Body of pancreas (tissue), 4 donors: ENCODE measurements at regions not wholly inside any gene's neighbourhood (a gene's known extent, or its start where the extent isn't known, plus 50 kb on each side); places are given as distances from the start of the nearest gene placed in this dataset.

ENCODE experiments used
- ATAC-seq: fragments of 150-250 bp; one replicate; pipeline ENCODE4 v1.9.1; 2016
- DNase-seq, 4 donors: peaks; one replicate each; pipeline ENCODE4 v3.0.0-alpha.2; 2019
- H3K27ac ChIP-seq, 4 donors: fragments of 200-600 bp; sonication (generic); 1 replicate in 3 of 4; 2 replicates in 1 of 4; pipeline versions ENCODE4 v1.5.1 to v1.6.1; 2016 to 2019; ENCODE audit warnings: mild to moderate bottlenecking in 1 of 4, mixed read lengths in 1 of 4, moderate library complexity in 1 of 4
- H3K27me3 ChIP-seq, 2 donors: fragments of 200-600 bp; sonication (generic); one replicate each; pipeline ENCODE4 v1.6.0; 2016; ENCODE audit warnings: mild to moderate bottlenecking in 1 of 2
- H3K36me3 ChIP-seq, 2 donors: fragments of 200-600 bp; sonication (generic); replicated peaks in 1 of 2; 2 replicates each; pipeline ENCODE4 v1.5.1; 2016; ENCODE audit warnings: low read depth in 2 of 2; ENCODE audit not compliant: insufficient read depth in 1 of 2
- H3K4me1 ChIP-seq: fragments of 200-600 bp; sonication (generic); one replicate; pipeline ENCODE4 v1.6.0; 2016
- H3K4me3 ChIP-seq, 2 donors: fragments of 200-600 bp; sonication (generic); 1 replicate in 1 of 2; 2 replicates in 1 of 2; pipeline ENCODE4 v1.5.1; 2016 to 2019
- H3K9me3 ChIP-seq, 3 donors: fragments of 200-600 bp; sonication (generic); 1 replicate in 2 of 3; 2 replicates in 1 of 3; pipeline ENCODE4 v1.5.1; 2016
- CTCF ChIP-seq, 7 experiments: fragments of 450-650 bp in 4 of 7; fragments of 200-600 bp in 3 of 7; sonication (generic) in 3 of 7; IDR thresholded peaks; one replicate each; pipeline ENCODE4 v1.5.1; 2016 to 2019; ENCODE audit warnings: antibody characterized with exemption in 7 of 7
- POLR2A ChIP-seq, 3 donors: fragments of 450-650 bp; IDR thresholded peaks; one replicate each; pipeline ENCODE4 v1.6.1; 2016; ENCODE audit warnings: antibody characterized with exemption in 3 of 3, mild to moderate bottlenecking in 2 of 3
- WGBS, 2 donors: methylation state at CpG; one replicate each; pipeline ENCODE4 v1.1.5; 2017; 5-methylcytosine and 5-hydroxymethylcytosine counted together
- intact Hi-C: fragments of 100-400 bp; cut with DNase I; formaldehyde crosslinking; loops from one replicate; pipeline ENCODE4 v1.15.1; 2023

GRCh38 chr15:97688177-97688576 is 272.3 kb upstream of the ARRDC4 start:
- no peaks in the 10 kb centered on the region for H3K4me1 ChIP-seq
- no peak overlapping the region for H3K27ac ChIP-seq
- no peaks in the 10 kb centered on the region for H3K27me3 ChIP-seq
- 72% methylated on average over 4 of the region's 4 CpGs for WGBS, 2 donors
- no peaks in the 10 kb centered on the region for H3K36me3 ChIP-seq
- intact Hi-C loops: no loop called here
- no peak overlapping the region for H3K4me3 ChIP-seq
- no peak for DNase-seq
- no peak for ATAC-seq
- no peak for TF ChIP-seq POLR2A (IDR thresholded peaks at IDR 0.05)
- no peak for TF ChIP-seq CTCF (IDR thresholded peaks at IDR 0.05)
- no peaks in the 10 kb centered on the region for H3K9me3 ChIP-seq

- no peak for ATAC-seq
- no peaks in the 10 kb centered on the region for H3K9me3 ChIP-seq
- 71 to 83% methylated on average over 4 of the region's 4 CpGs for WGBS, 2 donors
- no peak overlapping the region for H3K4me3 ChIP-seq
- H3K27me3 ChIP-seq: no peaks in the 10 kb centered on the region
- H3K4me1 ChIP-seq: no peaks in the 10 kb centered on the region
- intact Hi-C loops: no loop called here
- DNase-seq: no peak
- no peaks in the 10 kb centered on the region for H3K36me3 ChIP-seq
- TF ChIP-seq CTCF (IDR thresholded peaks at IDR 0.05) (no peak), POLR2A (IDR thresholded peaks at IDR 0.05) (no peak)
- H3K27ac ChIP-seq: no peak overlapping the region
These were observed 271.6 kb upstream of the ARRDC4 start for GRCh38 chr15:97688886-97689285.

GRCh38 chr15:97691078-97691477 is 269.4 kb upstream of the ARRDC4 start:
- H3K27me3 ChIP-seq: no peaks in the 10 kb centered on the region
- no peak overlapping the region for H3K27ac ChIP-seq
- intact Hi-C loops: no loop called here
- WGBS, 2 donors: 64 to 65% methylated on average over 3 of the region's 3 CpGs
- no peaks in the 10 kb centered on the region for H3K36me3 ChIP-seq
- no peak for DNase-seq
- H3K4me1 ChIP-seq: no peaks in the 10 kb centered on the region
- ATAC-seq: no peak
- H3K9me3 ChIP-seq: no peaks in the 10 kb centered on the region
- TF ChIP-seq POLR2A (IDR thresholded peaks at IDR 0.05) (no peak), CTCF (IDR thresholded peaks at IDR 0.05) (no peak)
- H3K4me3 ChIP-seq: no peak overlapping the region

- Histone ChIP-seq H3K9me3 (no peaks in the 10 kb centered on the region), H3K36me3 (no peaks in the 10 kb centered on the region), H3K4me1 (no peaks in the 10 kb centered on the region), H3K27me3 (no peaks in the 10 kb centered on the region), H3K4me3 (no peak overlapping the region), H3K27ac (no peak overlapping the region)
- no peak for ATAC-seq
- DNase-seq: no peak
- intact Hi-C loops: no loop called here
- WGBS, 2 donors: 33 to 46% methylated on average over 5 of the region's 5 CpGs
- no peak for TF ChIP-seq POLR2A (IDR thresholded peaks at IDR 0.05)
- TF ChIP-seq CTCF (IDR thresholded peaks at IDR 0.05): no peak
These were observed 268.7 kb upstream of the ARRDC4 start for GRCh38 chr15:97691799-97692198.

- no peaks in the 10 kb centered on the region for H3K27me3 ChIP-seq
- H3K4me1 ChIP-seq: no peaks in the 10 kb centered on the region
- H3K4me3 ChIP-seq: no peak overlapping the region
- DNase-seq (no peak), ATAC-seq (no peak)
- TF ChIP-seq CTCF (IDR thresholded peaks at IDR 0.05) (no peak), POLR2A (IDR thresholded peaks at IDR 0.05) (no peak)
- no peak overlapping the region for H3K27ac ChIP-seq
- H3K36me3 ChIP-seq: no peaks in the 10 kb centered on the region
- no peaks in the 10 kb centered on the region for H3K9me3 ChIP-seq
- intact Hi-C loops: no loop called here
- 53 to 80% methylated on average over 13 to 17 of the region's 17 CpGs for WGBS, 2 donors
These were observed 268.0 kb upstream of the ARRDC4 start for GRCh38 chr15:97692301-97693015.
